ENCODE measurements at regions not wholly inside any gene's neighbourhood (a gene's known extent, or its start where the extent isn't known, plus 50 kb on each side); places are given as distances from the start of the nearest gene placed in this dataset.

DNA sequence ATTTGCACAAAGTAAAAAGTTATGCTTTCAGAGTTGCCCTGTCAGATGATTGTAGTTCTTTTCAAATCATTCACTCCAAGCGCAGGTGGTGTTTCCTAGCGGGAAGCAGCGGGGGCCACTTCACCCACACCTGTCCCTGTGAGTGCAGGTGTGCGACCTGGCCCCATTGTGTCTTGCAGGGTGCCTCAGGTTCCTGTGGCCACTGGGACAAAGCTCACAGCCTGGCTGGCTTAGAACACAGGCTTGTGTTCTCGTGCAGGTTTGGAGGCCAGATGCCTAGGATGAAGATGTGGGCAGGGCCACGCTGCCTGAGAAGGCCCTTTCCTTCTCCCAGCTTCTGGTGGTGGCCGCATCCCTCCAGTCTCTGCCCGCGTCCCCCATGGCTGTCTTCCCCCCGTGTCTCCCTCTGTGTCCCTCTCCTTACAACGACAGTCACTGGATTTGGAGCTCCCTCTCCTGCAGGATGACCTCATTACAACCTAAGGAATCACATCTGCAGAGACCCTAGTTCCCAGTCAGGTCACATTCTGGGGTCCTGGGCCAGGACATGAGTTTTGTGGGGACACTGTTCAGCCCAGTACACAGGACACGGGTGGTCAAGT, 90.5 kb downstream of the NPIPB11 start:
- TF ChIP-seq, protein P1, sequence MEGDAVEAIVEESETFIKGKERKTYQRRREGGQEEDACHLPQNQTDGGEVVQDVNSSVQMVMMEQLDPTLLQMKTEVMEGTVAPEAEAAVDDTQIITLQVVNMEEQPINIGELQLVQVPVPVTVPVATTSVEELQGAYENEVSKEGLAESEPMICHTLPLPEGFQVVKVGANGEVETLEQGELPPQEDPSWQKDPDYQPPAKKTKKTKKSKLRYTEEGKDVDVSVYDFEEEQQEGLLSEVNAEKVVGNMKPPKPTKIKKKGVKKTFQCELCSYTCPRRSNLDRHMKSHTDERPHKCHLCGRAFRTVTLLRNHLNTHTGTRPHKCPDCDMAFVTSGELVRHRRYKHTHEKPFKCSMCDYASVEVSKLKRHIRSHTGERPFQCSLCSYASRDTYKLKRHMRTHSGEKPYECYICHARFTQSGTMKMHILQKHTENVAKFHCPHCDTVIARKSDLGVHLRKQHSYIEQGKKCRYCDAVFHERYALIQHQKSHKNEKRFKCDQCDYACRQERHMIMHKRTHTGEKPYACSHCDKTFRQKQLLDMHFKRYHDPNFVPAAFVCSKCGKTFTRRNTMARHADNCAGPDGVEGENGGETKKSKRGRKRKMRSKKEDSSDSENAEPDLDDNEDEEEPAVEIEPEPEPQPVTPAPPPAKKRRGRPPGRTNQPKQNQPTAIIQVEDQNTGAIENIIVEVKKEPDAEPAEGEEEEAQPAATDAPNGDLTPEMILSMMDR (IDR thresholded peaks at IDR 0.05): no peak
- no peak for TF ChIP-seq POLR2A (IDR thresholded peaks at IDR 0.05)
